ENCODE measurements at regions not wholly inside any gene's neighbourhood (a gene's known extent, or its start where the extent isn't known, plus 50 kb on each side); places are given as distances from the start of the nearest gene placed in this dataset.

- TF ChIP-seq POLR2A (IDR thresholded peaks at IDR 0.05) (no peak), CTCF (IDR thresholded peaks at IDR 0.05 in 4 of 5, conservative IDR thresholded peaks at IDR 0.05 in 1 of 5) (no peak)
- intact Hi-C loops (cut with DNase I; ENCODE audit: low total_unique reads) = no loop called here
- H3K4me3 ChIP-seq = no peak overlapping the region
- in situ Hi-C loops (cut with MboI; ENCODE audit: low sequenced_read_pairs in 4 of 4) = no loop called here
- H3K27me3 ChIP-seq = no peaks in the 10 kb centered on the region
- no peaks in the 10 kb centered on the region for H3K4me1 ChIP-seq
- no peaks in the 10 kb centered on the region for H3K36me3 ChIP-seq
- H3K27ac ChIP-seq = no peak overlapping the region
- ATAC-seq = no peak
- no peaks in the 10 kb centered on the region for H3K9me3 ChIP-seq
- no peak for DNase-seq
These were observed 113.2 kb upstream of the CACHD1 start for GRCh38 chr1:64356636-64357256.

GRCh38 chr1:64357422-64357821, 112.5 kb upstream of the CACHD1 start:
- TF ChIP-seq POLR2A (IDR thresholded peaks at IDR 0.05) = no peak
- no peak for TF ChIP-seq CTCF (IDR thresholded peaks at IDR 0.05 in 4 of 5, conservative IDR thresholded peaks at IDR 0.05 in 1 of 5)
- no peak for ATAC-seq

GRCh38 chr1:64358692-64359091, 111.2 kb upstream of the CACHD1 start:
- Histone ChIP-seq H3K27ac (no peak overlapping the region), H3K27me3 (no peaks in the 10 kb centered on the region), H3K4me1 (no peaks in the 10 kb centered on the region), H3K4me3 (no peak overlapping the region), H3K9me3 (no peaks in the 10 kb centered on the region), H3K36me3 (no peaks in the 10 kb centered on the region)
- in situ Hi-C loops (cut with MboI; ENCODE audit: low sequenced_read_pairs in 4 of 4) = no loop called here
- ATAC-seq (no peak), DNase-seq (no peak)
- intact Hi-C loops (cut with DNase I; ENCODE audit: low total_unique reads) = no loop called here
- TF ChIP-seq CTCF (IDR thresholded peaks at IDR 0.05 in 4 of 5, conservative IDR thresholded peaks at IDR 0.05 in 1 of 5) = no peak
- TF ChIP-seq POLR2A (IDR thresholded peaks at IDR 0.05) = no peak

More at GRCh38 chr1:64357422-64357821, 112.5 kb upstream of the CACHD1 start:
- Histone ChIP-seq H3K9me3 (no peaks in the 10 kb centered on the region), H3K27ac (no peak overlapping the region), H3K36me3 (no peaks in the 10 kb centered on the region), H3K4me1 (no peaks in the 10 kb centered on the region), H3K4me3 (no peak overlapping the region), H3K27me3 (no peaks in the 10 kb centered on the region)
- intact Hi-C loops (cut with DNase I; ENCODE audit: low total_unique reads) = no loop called here
- DNase-seq = no peak
- in situ Hi-C loops (cut with MboI; ENCODE audit: low sequenced_read_pairs in 4 of 4) = no loop called here

DNA sequence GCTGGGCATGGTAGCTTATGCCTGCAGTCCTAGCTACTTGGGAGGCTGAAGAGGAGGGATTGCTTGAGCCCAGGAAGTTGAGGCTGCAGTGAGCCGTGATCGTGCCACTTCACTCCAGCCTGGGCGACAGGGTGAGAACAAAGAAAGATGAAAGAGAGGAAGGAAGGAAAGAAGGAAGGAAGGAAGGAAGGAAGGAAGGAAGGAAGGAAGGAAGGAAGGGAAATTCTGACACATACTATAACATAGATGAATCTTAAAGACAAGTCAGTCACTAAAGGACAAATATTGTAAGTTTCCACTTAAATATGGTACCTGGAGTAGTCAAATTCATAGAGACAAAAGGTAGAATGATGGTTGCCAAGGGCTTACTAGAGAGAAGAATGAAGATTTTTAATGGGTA, 108.0 kb upstream of the CACHD1 start:
- in situ Hi-C loops (cut with MboI; ENCODE audit: low sequenced_read_pairs in 4 of 4) (no loop called here), intact Hi-C loops (cut with DNase I; ENCODE audit: low total_unique reads) (no loop called here)
- DNase-seq (no peak), ATAC-seq (no peak)
- Histone ChIP-seq H3K4me1 (no peaks in the 10 kb centered on the region), H3K4me3 (no peak overlapping the region), H3K9me3 (no peaks in the 10 kb centered on the region), H3K27me3 (no peaks in the 10 kb centered on the region), H3K36me3 (no peaks in the 10 kb centered on the region), H3K27ac (no peak overlapping the region)
- TF ChIP-seq POLR2A (IDR thresholded peaks at IDR 0.05) (no peak), CTCF (IDR thresholded peaks at IDR 0.05 in 4 of 5, conservative IDR thresholded peaks at IDR 0.05 in 1 of 5) (no peak)

- in situ Hi-C loops (cut with MboI; ENCODE audit: low sequenced_read_pairs in 4 of 4) (no loop called here), intact Hi-C loops (cut with DNase I; ENCODE audit: low total_unique reads) (no loop called here)
- Histone ChIP-seq H3K9me3 (no peaks in the 10 kb centered on the region), H3K4me1 (no peaks in the 10 kb centered on the region), H3K4me3 (no peak overlapping the region), H3K36me3 (no peaks in the 10 kb centered on the region), H3K27me3 (no peaks in the 10 kb centered on the region), H3K27ac (no peak overlapping the region)
- ATAC-seq = no peak
- DNase-seq = no peak
- no peak for TF ChIP-seq POLR2A (IDR thresholded peaks at IDR 0.05)
These were observed 106.8 kb upstream of the CACHD1 start for GRCh38 chr1:64363111-64363510.

Measured in gastrocnemius medialis (tissue), 4 donors.